DMS53 treated with DMSO at 0.1 percent for 48 hours (cell line): ENCODE measurements at regions not wholly inside any gene's neighbourhood (a gene's known extent, or its start where the extent isn't known, plus 50 kb on each side); places are given as distances from the start of the nearest gene placed in this dataset.
A peak's percentile ranks its signal among the peaks of the same experiment; 100 is the strongest.

ENCODE experiments used
- DNase-seq: peaks from one replicate; lab custom pipeline; 2025; ENCODE audit not compliant: unreplicated experiment; lab: John Stamatoyannopoulos, UW

GRCh38 chr3:155029941-155030340 lies 50.2 kb upstream of the MME start:
- DNase-seq, result no peak

GRCh38 chr3:155026999-155027591 lies 53.0 kb upstream of the MME start:
- no peak for DNase-seq

- no peak for DNase-seq
These were observed 56.0 kb upstream of the MME start for GRCh38 chr3:155024006-155024638.

- DNase-seq, result no peak
These were observed 57.2 kb upstream of the MME start for GRCh38 chr3:155022896-155023295.

- no peak for DNase-seq
These were observed 60.5 kb upstream of the MME start for GRCh38 chr3:155019575-155019974.

- peak; percentile 21 for DNase-seq
These were observed 61.3 kb upstream of the MME start for GRCh38 chr3:155018621-155019330.

- peak; percentile 51 for DNase-seq
These were observed 64.2 kb upstream of the MME start for GRCh38 chr3:155015776-155016436.

GRCh38 chr3:155014953-155015352 lies 65.2 kb upstream of the MME start:
- no peak for DNase-seq

GRCh38 chr3:155013427-155013826 lies 66.7 kb upstream of the MME start:
- DNase-seq, result no peak

- no peak for DNase-seq
These were observed 67.5 kb upstream of the MME start for GRCh38 chr3:155012584-155012983.

- no peak for DNase-seq
These were observed 69.7 kb upstream of the MME start for GRCh38 chr3:155010416-155010815.

GRCh38 chr3:155009217-155009616 lies 70.9 kb upstream of the MME start:
- no peak for DNase-seq

- no peak for DNase-seq
These were observed 72.4 kb upstream of the MME start for GRCh38 chr3:155007729-155008128.

- no peak for DNase-seq
These were observed 78.7 kb upstream of the MME start for GRCh38 chr3:155001289-155002010.

- DNase-seq, result no peak
These were observed 87.5 kb upstream of the MME start for GRCh38 chr3:154992655-154993054.

GRCh38 chr3:154990543-154990942 lies 89.6 kb upstream of the MME start:
- DNase-seq, result no peak

GRCh38 chr3:154987846-154988245 lies 92.3 kb upstream of the MME start:
- no peak for DNase-seq

- no peak for DNase-seq
These were observed 98.5 kb upstream of the MME start for GRCh38 chr3:154981664-154982063.

- DNase-seq, result no peak
These were observed 98.9 kb upstream of the MME start for GRCh38 chr3:154981201-154981600.

GRCh38 chr3:154979331-154979730 lies 100.8 kb upstream of the MME start:
- DNase-seq, result no peak

GRCh38 chr3:154977666-154978065 lies 102.5 kb upstream of the MME start:
- no peak for DNase-seq
